Ovary (tissue), 3 donors: ENCODE measurements at regions not wholly inside any gene's neighbourhood (a gene's known extent, or its start where the extent isn't known, plus 50 kb on each side); places are given as distances from the start of the nearest gene placed in this dataset.

Experiments used
- EP300 ChIP-seq: sonication (generic); formaldehyde crosslinking; IDR thresholded peaks from one replicate; pipeline ENCODE4 v1.6.1; 2017; ENCODE audit warnings: antibody characterized with exemption
- POLR2A ChIP-seq: fragments of 450-650 bp; IDR thresholded peaks from one replicate; pipeline ENCODE4 v1.6.1; 2017; ENCODE audit warnings: antibody characterized with exemption, mild to moderate bottlenecking, moderate library complexity
- TF ChIP-seq, protein P1 (sequence below), 3 donors: fragments of 450-650 bp in 2 of 3; fragments of 200-600 bp in 1 of 3; IDR thresholded peaks; one replicate each; pipeline versions ENCODE4 v1.5.1 to v1.8.0; 2016 to 2022; ENCODE audit warnings: antibody characterized with exemption in 3 of 3, mild to moderate bottlenecking in 1 of 3
- donor health status: DM: no; HTN: no; CAD: no.

DNA sequence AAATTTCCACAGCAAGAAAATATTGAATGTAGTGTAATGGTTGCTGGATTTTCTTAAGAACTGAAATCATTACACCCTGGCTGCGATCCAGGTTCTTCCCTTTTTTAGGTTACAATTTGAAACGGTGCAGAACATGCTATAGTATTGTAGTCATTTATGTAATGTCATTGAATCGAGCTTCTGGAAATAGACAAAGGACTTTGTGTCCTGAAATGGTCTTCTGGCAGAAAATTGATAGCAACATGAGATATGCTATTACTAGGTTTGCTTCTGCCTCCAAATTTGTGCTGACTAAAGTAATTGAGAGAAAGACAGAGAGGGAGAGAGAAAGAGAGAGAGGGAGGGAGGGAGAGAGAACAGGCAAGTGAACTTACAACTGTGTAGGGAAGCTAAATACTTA is 146.2 kb upstream of the NFIA start:
- TF ChIP-seq, protein P1, sequence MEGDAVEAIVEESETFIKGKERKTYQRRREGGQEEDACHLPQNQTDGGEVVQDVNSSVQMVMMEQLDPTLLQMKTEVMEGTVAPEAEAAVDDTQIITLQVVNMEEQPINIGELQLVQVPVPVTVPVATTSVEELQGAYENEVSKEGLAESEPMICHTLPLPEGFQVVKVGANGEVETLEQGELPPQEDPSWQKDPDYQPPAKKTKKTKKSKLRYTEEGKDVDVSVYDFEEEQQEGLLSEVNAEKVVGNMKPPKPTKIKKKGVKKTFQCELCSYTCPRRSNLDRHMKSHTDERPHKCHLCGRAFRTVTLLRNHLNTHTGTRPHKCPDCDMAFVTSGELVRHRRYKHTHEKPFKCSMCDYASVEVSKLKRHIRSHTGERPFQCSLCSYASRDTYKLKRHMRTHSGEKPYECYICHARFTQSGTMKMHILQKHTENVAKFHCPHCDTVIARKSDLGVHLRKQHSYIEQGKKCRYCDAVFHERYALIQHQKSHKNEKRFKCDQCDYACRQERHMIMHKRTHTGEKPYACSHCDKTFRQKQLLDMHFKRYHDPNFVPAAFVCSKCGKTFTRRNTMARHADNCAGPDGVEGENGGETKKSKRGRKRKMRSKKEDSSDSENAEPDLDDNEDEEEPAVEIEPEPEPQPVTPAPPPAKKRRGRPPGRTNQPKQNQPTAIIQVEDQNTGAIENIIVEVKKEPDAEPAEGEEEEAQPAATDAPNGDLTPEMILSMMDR (IDR thresholded peaks at IDR 0.05), result no peak
- TF ChIP-seq EP300, result no peak
- TF ChIP-seq POLR2A, result no peak
